HepG2 (cell line): ENCODE measurements at regions not wholly inside any gene's neighbourhood (a gene's known extent, or its start where the extent isn't known, plus 50 kb on each side); places are given as distances from the start of the nearest gene placed in this dataset.

Source experiments
- ATAC-seq: fragments of 200-7000 bp; cut with Tn5 transposase; 3 replicates; pipeline ENCODE4 v1.9.1; 2020; ENCODE audit warnings: mild to moderate bottlenecking, moderate library complexity
- BruUV-seq: library from RNA; stranded (reverse); fragments of 400-500 nt; replicated peaks from 2 replicates; lab custom pipeline; 2021; lab: Mats Ljungman, UMichigan
- CTCF ChIA-PET: fragments of 300-600 bp; formaldehyde crosslinking; extraction: SDS; loops from one replicate; lab custom pipeline; 2021; ENCODE audit warnings: low total read pairs, inconsistent platforms, low intra/inter-chr PET ratio; lab: Yijun Ruan, JAX
- POLR2A ChIA-PET: fragments of 350-600 bp; sonication (Branson Sonifier 250); formaldehyde crosslinking; loops from one replicate; lab custom pipeline; 2020; ENCODE audit warnings: antibody characterized with exemption, inconsistent platforms; lab: Yijun Ruan, JAX
- DNase-seq: peaks from one replicate; pipeline ENCODE4 v3.0.0-alpha.2; 2015; ENCODE audit warnings: low spot score
- FAIRE-seq: peaks from 3 replicates; lab custom pipeline; 2011; peaks lifted over from hg19 to GRCh38; lab: Jason Lieb, UNC
- H2AFZ ChIP-seq: one replicate; pipeline ENCODE4 v1.6.1; 2011; ENCODE audit warnings: low read length, inconsistent platforms
- H3K27ac ChIP-seq: fragments of 300-600 bp; 3 replicates; pipeline ENCODE4 v1.8.0; 2011; ENCODE audit warnings: mixed run types, mild to moderate bottlenecking, mixed read lengths, low read length, inconsistent platforms; ENCODE audit not compliant: insufficient read depth; ENCODE audit errors: extremely low read length
- H3K27me3 ChIP-seq, 2 experiments: fragments of 200-600 bp in 1 of 2; 2 replicates in 1 of 2; 3 replicates in 1 of 2; pipeline versions ENCODE4 v1.6.0 to v1.8.0; 2011; ENCODE audit warnings: low read length in 2 of 2, mild to moderate bottlenecking in 2 of 2, moderate library complexity in 2 of 2, inconsistent platforms in 1 of 2; ENCODE audit not compliant: insufficient read depth in 2 of 2, control insufficient read depth in 1 of 2
- H3K36me3 ChIP-seq, 2 experiments: fragments of 200-600 bp in 1 of 2; replicated peaks in 1 of 2; 2 replicates in 1 of 2; 3 replicates in 1 of 2; pipeline versions ENCODE4 v1.5.1 to v1.8.0; 2011; ENCODE audit warnings: low read length in 2 of 2, inconsistent platforms in 1 of 2; ENCODE audit not compliant: insufficient read depth in 2 of 2, control insufficient read depth in 1 of 2
- H3K4me1 ChIP-seq: 2 replicates; pipeline ENCODE4 v1.5.1; 2012; ENCODE audit warnings: low read length, inconsistent platforms; ENCODE audit not compliant: insufficient read depth
- H3K4me2 ChIP-seq: 2 replicates; pipeline ENCODE4 v1.6.0; 2011; ENCODE audit warnings: low read depth, low read length, inconsistent platforms
- H3K4me3 ChIP-seq, 3 experiments: fragments of 200-600 bp in 1 of 3; sonication (generic), shearing (Covaris generic) in 1 of 3; replicated peaks in 1 of 3; 2 replicates each; pipeline ENCODE4 v1.5.1; 2011 to 2016; ENCODE audit warnings: low read length in 3 of 3, inconsistent platforms in 2 of 3, low read depth in 2 of 3, mild to moderate bottlenecking in 2 of 3, control low read depth in 1 of 3, mixed read lengths in 1 of 3; ENCODE audit not compliant: insufficient read depth in 1 of 3
- H3K79me2 ChIP-seq: one replicate; pipeline ENCODE4 v1.6.1; 2011; ENCODE audit warnings: low read length, inconsistent platforms; ENCODE audit not compliant: insufficient read depth
- H3K9ac ChIP-seq: 2 replicates; pipeline ENCODE4 v1.6.0; 2011; ENCODE audit warnings: mild to moderate bottlenecking, low read depth, low read length, inconsistent platforms; ENCODE audit not compliant: insufficient read depth
- H3K9me3 ChIP-seq: 2 replicates; pipeline ENCODE4 v1.5.1; 2012; ENCODE audit warnings: mild to moderate bottlenecking, low read length
- H4K20me1 ChIP-seq: 2 replicates; pipeline ENCODE4 v1.6.0; 2011; ENCODE audit warnings: inconsistent platforms, mild to moderate bottlenecking, low read length, moderate library complexity; ENCODE audit not compliant: insufficient read depth
- ARID2 ChIP-seq: sonication (generic); formaldehyde crosslinking; IDR thresholded peaks from 2 replicates; pipeline ENCODE4 v1.8.1; 2022; ENCODE audit warnings: mild to moderate bottlenecking, missing genetic modification reagents, borderline replicate concordance
- FOXJ3 ChIP-seq: sonication (generic); formaldehyde crosslinking; IDR thresholded peaks from 2 replicates; pipeline ENCODE4 v1.4.0; 2020; ENCODE audit warnings: missing genetic modification reagents, mild to moderate bottlenecking, borderline replicate concordance
- NFATC3 ChIP-seq: sonication (generic); formaldehyde crosslinking; IDR thresholded peaks from 2 replicates; pipeline ENCODE4 v1.5.1; 2020; ENCODE audit warnings: mild to moderate bottlenecking, missing genetic modification reagents
- POLR2AphosphoS5 ChIP-seq: IDR thresholded peaks from 2 replicates; pipeline ENCODE4 v1.6.1; 2012; ENCODE audit warnings: low read depth, low read length
- SMARCC2 ChIP-seq: fragments of 450-650 bp; IDR thresholded peaks from 2 replicates; pipeline ENCODE4 v1.6.1; 2017; ENCODE audit warnings: antibody characterized with exemption, mild to moderate bottlenecking
- U2AF2 ChIP-seq: fragments of 200-400 bp; formaldehyde crosslinking; IDR thresholded peaks from 2 replicates; pipeline ENCODE4 v1.6.1; 2017; ENCODE audit warnings: low read depth, mild to moderate bottlenecking, low read length
- ZNF326 ChIP-seq: sonication (generic); formaldehyde crosslinking; IDR thresholded peaks from 2 replicates; pipeline ENCODE4 v1.4.0; 2020; ENCODE audit warnings: missing genetic modification reagents, borderline replicate concordance
- WGBS: methylation state at CpG from one replicate; pipeline ENCODE4 v1.1.6; 2017; ENCODE audit warnings: low lambda C conversion rate; 5-methylcytosine and 5-hydroxymethylcytosine counted together
- in situ Hi-C: cut with HindIII; loops from 2 replicates; pipeline ENCODE4 v1.10.0; 2017; ENCODE audit warnings: low pct_unique_long_range_greater_than_20kb; ENCODE audit not compliant: extremely low pct_ligation_motif_present
- intact Hi-C: fragments of 100-400 bp; cut with micrococcal nuclease; formaldehyde crosslinking; loops from one replicate; pipeline ENCODE4 v1.10.0; 2022; ENCODE audit not compliant: unreplicated experiment
- TF ChIP-seq, protein P1 (sequence below): sonication (generic); formaldehyde crosslinking; IDR thresholded peaks from 2 replicates; pipeline ENCODE4 v1.8.1; 2023; ENCODE audit warnings: mild to moderate bottlenecking, inconsistent platforms, moderate library complexity, missing genetic modification reagents, borderline replicate concordance
- TF ChIP-seq, protein P2 (sequence below): sonication (generic); formaldehyde crosslinking; IDR thresholded peaks from 2 replicates; pipeline ENCODE4 v1.5.0; 2020; ENCODE audit warnings: mild to moderate bottlenecking, missing genetic modification reagents, moderate library complexity

DNA sequence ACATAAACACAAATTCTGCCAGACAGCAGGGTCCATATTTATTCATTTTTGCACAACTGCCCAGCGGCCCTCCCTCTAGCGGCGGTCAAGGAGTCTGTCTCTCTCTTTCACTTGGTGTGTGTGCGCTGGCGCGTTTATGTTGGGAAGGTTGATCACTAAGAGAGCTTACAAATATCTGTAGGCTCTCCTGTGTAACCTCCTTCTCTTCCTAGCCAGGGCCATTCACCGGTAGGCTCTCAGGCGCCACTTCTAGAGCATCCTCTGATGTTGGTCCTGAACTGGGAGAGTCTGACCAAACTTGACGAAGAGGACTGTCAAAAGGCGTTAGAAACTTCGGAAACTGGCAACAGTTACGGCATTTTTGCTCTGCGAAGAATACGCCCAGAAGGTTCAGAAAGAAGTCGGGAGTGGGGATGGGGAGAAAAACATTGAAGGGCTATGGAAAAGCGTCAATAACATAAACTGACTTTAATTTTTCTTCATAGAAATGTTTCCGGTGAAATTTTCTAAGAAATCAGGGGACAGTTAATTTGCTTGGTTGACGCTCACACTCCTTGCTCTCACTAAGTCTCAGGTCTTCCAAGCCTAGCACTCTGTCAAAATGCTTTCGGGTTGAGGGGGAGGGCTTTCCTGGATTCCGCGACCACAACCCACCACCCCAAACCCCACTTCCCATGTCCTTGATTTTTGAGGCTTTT, 731.1 kb downstream of the ZWINT start:
- peak; percentile 84 for ATAC-seq
- in situ Hi-C loops = no loop called here
- WGBS = 51% methylated on average over 21 of the region's 21 CpGs
- intact Hi-C loops = no loop called here
- no peaks in the 10 kb centered on the region for H3K79me2 ChIP-seq
- H3K27me3 ChIP-seq = 0 out of 5 replicates have a peak, but pooled peaks cover 0 to 4% of the 10 kb centered on the region in 2 experiments
- H3K4me3 ChIP-seq = no peak overlapping the region
- CTCF ChIA-PET = no interaction called here
- no peaks in the 10 kb centered on the region for H4K20me1 ChIP-seq
- no peaks in the 10 kb centered on the region for H3K4me1 ChIP-seq
- H2AFZ ChIP-seq = no peak overlapping the region
- no peaks in the 10 kb centered on the region for H3K36me3 ChIP-seq
- no peaks in the 10 kb centered on the region for H3K9me3 ChIP-seq
- POLR2A ChIA-PET = no interaction called here
- no peak overlapping the region for H3K27ac ChIP-seq
- TF ChIP-seq SMARCC2 (no peak), U2AF2 (no peak), ZNF326 (CRISPR knock-in tag) (no peak), POLR2AphosphoS5 (no peak), FOXJ3 (no peak), ARID2 (no peak), NFATC3 (no peak)
- TF ChIP-seq, protein P1, sequence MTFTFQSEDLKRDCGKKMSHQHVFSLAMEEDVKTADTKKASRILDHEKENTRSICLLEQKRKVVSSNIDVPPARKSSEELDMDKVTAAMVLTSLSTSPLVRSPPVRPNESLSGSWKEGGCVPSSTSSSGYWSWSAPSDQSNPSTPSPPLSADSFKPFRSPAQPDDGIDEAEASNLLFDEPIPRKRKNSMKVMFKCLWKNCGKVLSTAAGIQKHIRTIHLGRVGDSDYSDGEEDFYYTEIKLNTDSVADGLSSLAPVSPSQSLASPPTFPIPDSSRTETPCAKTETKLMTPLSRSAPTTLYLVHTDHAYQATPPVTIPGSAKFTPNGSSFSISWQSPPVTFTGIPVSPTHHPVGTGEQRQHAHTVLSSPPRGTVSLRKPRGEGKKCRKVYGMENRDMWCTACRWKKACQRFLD (CRISPR knock-in tag) = no peak
- TF ChIP-seq, protein P2, sequence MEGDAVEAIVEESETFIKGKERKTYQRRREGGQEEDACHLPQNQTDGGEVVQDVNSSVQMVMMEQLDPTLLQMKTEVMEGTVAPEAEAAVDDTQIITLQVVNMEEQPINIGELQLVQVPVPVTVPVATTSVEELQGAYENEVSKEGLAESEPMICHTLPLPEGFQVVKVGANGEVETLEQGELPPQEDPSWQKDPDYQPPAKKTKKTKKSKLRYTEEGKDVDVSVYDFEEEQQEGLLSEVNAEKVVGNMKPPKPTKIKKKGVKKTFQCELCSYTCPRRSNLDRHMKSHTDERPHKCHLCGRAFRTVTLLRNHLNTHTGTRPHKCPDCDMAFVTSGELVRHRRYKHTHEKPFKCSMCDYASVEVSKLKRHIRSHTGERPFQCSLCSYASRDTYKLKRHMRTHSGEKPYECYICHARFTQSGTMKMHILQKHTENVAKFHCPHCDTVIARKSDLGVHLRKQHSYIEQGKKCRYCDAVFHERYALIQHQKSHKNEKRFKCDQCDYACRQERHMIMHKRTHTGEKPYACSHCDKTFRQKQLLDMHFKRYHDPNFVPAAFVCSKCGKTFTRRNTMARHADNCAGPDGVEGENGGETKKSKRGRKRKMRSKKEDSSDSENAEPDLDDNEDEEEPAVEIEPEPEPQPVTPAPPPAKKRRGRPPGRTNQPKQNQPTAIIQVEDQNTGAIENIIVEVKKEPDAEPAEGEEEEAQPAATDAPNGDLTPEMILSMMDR (CRISPR knock-in tag) = 0 out of 2 replicates have a peak, but pooled peaks have one; percentile 19
- H3K9ac ChIP-seq = no peak overlapping the region
- no peak for FAIRE-seq
- no peak overlapping the region for H3K4me2 ChIP-seq
- DNase-seq = peak; percentile 6
- BruUV-seq = no TSS peak
